CD4-positive, alpha-beta T cell treated with Interleukin-12 subunit alpha and Interleukin-12 subunit beta, for 1 hour (primary cell): ENCODE measurements at regions not wholly inside any gene's neighbourhood (a gene's known extent, or its start where the extent isn't known, plus 50 kb on each side); places are given as distances from the start of the nearest gene placed in this dataset.
"Not testable (repeated sequence)": the region's sequence is repeated elsewhere in the genome, so short reads cannot be mapped to it uniquely, and the experiment has no call there.

Source experiments
- DNase-seq: peaks from one replicate; pipeline ENCODE4 v3.0.0-alpha.2; 2020

DNA sequence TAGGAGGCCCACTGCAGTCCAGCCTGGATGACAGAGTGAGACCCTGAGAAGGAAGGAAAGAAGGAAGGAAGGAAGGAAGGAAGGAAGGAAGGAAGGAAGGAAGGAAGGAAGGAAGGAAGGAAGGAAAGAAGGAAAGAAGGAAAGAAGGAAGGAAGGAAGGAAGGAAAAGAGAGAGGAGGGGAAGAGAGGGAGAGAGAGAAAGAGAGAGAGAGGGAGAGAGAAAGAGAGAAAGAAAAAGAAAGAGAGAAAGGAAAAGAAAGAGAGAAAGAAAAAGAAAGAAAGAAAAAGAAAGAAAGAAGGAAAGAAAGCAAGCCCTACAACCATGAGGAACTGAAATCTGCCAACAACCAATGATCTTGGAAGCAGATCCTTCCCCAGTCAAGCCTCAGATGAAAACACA lies 124.9 kb upstream of the BCOR start:
- not testable (repeated sequence) for DNase-seq

DNA sequence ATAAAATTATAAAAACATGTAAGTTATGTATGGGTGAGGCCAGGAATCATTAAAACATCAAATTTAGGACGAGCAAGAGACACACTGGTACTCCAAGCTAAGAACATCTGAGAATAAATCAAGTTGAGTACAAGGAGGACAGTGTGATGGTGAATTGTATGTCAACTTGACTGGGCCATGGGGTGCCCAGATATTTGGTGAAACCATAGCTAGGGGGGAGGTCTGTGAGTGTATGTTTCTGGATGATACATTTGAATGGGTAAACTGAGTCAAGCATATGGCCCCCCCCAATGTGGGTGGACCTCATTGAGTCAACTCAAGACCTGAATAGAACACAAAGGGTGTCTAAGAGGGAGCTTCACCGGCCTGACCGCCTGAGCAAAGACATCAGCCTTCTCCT lies 115.3 kb upstream of the BCOR start:
- no peak for DNase-seq

DNA sequence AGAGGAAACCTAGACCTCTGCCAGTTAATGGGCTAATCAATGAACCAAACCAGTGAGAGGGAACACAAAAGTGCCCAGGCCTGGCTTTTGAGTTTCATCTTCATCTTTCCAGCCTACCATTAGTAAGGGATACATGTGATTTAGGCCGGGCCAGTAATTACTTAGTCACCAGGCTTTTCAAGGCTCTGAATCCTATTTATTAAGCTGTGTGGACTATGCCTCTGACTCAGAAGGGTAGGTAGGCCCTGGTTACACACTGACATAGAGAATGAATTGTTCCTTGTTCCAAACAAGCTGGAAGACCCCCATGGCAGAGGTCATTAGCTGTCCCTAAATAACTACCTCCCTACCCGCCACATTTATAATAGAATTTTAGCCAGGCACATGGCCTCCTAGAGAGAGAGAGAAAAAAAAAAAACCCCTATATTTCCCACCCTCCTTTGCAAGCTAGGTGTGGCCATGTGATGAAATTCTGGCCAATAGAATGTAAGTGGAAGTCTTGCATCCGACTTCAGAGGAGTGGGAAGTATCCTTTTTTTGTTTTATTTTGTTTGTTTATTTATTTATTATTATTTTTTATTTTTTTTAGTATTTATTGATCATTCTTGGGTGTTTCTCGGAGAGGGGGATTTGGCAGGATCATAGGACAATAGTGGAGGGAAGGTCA lies 112.3 kb upstream of the BCOR start:
- no peak for DNase-seq

DNA sequence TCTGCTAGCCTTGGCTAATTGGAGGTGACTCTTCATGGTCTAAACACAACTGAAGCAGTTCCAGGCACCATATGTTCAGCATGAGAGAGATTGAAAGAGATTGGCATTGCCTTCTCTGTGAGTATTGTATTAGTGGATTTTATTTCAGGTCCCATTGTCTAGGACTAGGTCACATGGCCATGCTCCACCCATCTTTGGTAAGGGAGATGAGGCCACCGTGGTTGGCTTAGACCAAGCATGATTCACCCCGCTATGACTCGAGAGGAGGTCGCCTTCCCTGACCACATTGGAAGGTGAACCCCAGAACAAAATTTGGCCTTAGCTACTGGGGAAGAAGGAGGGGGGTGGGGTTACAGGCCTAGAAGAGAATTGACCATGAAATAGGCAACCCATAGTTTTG lies 109.9 kb upstream of the BCOR start:
- DNase-seq: no peak

DNA sequence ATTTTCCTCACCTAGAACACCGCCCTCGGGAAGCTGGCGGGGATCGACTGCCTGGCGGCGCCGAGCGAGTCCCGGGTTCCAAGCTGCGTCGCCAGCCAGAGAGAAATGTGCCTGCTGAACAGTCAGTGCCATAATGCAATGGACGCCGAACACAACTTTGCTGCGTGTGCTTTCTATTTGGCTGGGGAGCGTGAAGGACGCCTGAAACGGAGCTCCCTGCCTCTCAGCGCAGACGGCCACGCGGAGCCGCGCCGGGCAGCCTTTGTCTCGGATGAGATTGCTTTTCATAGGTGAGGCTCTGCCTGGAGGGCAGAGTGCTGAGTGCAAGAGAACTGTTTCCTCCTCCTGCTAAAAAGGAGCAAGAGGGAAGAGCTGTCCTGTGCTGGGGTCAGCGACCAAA lies 107.7 kb upstream of the BCOR start:
- no peak for DNase-seq

DNA sequence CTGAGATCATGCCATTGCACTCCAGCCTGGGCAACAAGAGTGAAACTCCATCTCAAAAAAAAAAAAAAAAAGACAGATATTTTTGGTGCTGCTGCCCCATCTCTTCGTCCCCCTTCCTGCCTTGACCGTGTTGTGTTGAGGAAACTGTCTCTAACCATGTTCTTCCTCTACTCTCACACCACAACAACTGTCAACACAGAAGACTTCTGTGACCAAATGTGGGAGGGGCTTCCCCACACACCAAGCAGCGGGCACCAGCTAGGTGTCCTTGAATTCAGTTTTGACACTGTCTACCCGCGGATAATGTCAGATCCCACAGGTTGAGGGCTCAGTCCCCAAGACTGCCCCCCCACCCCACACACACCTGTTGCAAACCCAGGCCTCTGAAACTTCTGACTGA lies 104.7 kb upstream of the BCOR start:
- peak; percentile 31 for DNase-seq

DNA sequence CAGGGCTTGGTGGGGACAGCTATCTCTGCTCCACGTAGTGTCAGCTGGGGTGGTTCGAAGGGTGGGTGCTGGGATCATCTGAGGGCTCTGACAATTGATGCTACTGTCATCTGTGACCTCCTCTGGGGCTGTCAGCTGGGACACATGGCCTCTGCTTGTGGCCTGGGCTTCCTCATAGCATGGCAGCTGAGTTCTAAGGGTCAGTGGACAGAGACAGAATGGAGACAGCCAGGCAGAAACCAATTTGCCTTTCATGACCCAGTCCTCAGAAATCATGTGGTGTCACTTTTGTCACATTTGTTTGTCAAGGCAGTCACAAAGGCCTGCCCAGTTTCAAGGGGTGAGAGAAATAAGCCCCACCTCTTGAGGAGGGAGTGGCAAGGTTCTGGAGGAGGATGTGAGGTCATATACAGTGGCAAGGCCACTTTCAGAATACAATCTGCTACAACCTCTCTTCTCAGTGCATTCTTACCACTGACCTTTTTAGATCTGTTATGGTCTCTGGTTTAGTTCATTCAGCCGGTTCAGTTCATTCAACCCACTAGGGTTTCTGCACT lies 103.6 kb upstream of the BCOR start:
- DNase-seq: peak; percentile 54

DNA sequence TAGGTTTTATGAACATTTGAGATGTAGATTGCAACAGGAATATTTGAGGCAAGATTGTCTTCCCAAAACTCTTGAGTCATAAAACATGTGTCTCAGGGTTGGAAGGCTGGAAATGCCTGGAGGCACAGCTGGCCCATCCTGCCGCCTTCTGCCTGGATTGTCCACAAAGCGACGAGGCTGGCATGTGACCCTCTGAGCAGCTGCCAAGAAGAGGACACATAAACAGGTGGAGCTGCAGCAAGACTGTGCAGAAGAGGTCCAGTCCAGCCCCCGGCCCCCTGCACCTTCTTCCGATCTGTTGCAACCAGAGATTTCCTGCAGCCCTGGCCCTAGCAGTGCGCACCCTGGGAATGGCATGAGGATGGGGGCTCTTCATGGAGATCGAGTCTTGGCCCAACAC lies 101.9 kb upstream of the BCOR start:
- DNase-seq: no peak

DNA sequence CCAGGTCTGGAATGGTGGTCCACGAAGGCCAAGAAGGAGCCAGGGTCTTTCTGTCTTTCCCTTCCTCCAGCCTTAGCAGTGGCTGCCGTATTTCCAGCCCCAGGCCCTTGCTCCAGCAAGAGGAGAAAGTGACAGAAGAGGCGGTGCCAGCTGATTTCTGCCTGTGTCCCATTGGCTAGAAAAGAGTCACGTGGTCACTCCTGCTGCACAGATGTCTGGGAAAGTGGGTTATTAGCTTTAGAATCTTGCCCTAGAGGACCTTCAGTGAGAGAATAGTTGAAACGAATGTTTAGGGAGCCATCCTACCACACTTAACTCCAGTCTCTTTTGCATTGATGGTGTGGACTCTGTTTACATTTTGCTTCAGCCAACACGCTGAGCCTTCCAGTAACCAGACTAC lies 99.3 kb upstream of the BCOR start:
- no peak for DNase-seq

DNA sequence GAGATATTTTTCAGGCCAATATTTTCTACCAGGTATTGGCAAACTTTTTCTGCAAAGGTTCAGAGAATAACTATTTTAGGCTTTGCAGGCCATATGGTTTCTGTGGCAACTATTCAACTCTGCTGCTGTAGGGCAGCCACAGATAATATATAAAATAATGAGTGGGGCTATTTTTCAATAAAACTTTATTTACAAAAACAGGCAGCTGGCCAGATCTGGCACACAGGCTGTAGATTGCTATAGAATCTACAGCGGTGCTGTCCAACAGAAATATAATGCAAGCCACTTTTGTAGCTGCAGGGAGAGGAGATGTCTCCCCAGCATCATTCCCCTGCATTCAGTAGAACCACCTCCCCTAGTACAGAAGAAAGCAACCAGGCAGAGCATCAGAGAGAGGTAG lies 97.6 kb upstream of the BCOR start:
- DNase-seq: no peak

DNA sequence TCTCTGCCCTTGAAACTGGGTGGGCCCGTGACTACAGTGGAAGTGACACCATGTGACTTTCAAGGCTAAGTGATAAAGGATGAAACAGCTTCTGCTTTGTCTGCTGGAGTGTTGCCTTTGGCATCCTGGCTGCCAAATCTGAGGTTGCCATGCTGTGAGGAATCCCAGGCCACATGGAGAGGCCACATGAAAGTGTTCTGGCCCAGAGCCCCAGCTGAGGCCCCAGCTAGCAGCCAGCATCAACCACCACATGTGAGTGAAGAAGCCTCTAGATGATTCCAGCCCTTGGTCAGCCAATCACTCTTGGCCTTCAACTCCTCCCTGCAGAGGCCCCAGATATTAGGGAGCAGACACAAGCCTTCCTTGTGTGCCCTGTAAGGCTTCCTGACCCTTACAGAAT lies 94.4 kb upstream of the BCOR start:
- DNase-seq: no peak

DNA sequence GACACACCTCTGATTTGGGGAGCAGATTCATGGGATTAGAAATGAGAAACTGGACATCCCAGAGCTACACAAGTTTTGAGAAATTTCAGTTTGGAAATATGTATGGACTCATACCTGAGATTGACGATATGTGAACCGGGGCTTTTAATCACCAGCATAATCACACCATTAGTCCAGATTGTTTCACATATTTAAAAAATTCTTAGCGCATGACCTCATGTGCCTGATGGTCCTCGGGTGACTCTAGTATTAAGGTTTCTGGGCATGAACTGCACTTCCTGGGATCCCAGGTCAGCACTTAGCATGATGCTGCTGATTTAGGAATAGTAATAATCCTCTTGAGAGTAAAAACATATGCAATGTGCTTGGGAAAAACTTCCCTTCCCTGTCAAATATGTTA lies 91.9 kb upstream of the BCOR start:
- DNase-seq: no peak

DNA sequence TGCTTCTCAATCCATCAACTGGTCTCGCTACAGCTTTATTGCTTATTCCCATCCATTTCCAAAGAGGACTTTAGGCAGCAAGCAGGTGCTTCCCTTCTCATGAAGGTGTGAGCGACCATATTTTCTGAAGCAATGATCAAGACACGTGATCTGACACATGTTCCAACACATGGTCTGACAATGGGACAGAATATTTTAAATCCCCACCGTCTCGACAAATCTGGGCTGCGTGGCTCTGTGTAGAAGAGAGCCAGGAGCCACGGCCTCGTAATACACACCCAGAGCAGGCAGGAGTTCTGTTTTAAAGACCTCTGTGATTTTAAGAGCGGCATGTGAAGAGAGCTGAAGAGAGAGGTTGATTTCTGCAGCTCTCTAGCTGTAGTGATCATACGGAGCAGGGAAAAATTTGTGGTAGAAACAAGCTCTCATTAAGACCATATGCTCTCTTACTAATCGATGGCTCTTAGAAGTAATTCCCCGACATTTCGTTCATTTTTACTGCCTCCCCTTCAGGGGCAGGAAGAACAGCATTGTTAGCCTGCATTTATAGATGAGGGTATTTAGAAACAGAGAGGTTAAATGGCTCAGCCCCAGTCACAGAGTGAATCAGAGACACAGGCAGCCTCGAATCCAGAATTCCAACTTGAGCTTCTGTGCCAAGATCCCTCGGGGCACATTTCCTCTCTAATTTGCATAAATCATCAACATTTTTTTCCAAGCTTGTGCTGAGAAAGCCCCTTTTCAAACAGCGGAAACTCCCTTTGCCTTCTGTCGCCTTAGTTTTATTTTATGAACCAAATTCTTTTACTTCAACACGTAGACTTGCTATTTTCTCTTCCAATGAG lies 91.0 kb upstream of the BCOR start:
- no peak for DNase-seq

DNA sequence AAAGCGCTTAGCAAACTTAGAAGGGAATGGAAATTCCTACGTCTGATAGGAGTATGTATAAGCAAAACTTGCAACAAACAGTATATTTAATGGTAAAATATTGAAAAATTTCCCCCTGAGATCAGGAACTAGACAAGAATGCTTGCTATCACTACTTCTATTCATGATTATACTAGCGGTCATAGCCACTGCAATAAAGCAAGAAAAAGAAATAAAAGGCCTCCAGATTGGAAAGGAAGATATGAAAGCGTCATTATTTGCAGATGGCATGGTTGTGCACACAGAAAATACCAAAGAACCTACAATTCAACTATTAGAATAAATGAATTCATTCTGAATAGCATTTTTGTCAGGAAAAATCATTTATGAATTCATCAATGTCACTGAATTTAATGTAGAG lies 87.2 kb upstream of the BCOR start:
- DNase-seq: no peak

DNA sequence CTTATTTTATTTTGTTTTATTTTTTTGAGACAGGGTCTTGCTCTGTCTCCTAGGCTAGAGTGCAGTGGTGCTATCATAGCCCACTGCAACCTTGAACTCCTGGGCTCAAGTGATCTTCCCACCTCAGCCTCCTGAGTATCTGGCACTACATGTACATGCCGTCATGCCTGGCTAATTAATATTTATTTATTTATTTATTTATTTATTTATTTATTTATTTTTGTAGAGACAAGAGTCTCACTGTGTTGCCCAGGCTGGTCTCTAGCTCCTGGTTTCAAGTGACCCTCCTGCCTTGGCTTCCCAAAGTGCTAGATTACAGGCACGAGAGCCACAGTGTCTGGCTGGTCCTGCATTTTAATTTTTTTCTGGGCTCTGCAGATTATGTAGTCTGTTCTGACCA lies 84.9 kb upstream of the BCOR start:
- DNase-seq: no peak

DNA sequence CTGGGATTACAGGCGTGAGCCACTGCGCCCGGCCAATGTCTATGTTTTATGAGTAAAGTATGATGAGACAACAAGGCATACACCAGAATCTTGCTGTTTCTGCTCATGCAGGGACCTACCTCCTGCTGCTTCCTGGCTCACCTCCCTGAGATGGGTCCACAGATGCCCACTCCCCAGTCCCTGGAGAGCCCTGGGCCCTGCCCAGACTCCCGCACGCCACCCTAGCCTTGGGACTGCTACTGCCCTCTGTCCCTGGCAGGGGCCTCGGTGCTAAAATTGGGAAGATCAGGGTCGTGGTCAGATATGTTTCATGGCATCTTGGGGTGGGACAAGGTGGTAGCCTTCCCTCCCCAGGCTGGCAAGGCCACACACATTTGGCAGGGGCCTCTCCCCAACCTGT lies 84.3 kb upstream of the BCOR start:
- no peak for DNase-seq

DNA sequence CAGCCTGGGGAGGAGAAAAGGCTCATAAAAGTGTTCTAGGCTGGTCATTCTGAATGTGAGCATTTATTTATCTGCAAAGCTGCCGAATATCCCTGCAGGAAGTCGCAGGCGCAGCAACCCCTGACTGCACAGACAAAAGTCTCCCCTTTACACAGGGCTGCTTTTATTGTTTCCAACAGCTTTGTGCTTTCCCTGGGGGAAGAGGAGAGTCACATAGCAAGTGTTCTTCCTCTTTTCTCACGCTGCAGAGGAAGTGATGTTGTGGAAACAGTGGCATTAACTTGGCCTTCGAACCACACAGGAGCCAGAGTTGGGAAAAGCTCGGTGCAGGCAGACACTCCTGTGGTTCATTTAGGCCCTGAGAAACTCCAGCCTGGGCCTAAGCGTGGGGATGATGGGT lies 81.5 kb upstream of the BCOR start:
- no peak for DNase-seq

DNA sequence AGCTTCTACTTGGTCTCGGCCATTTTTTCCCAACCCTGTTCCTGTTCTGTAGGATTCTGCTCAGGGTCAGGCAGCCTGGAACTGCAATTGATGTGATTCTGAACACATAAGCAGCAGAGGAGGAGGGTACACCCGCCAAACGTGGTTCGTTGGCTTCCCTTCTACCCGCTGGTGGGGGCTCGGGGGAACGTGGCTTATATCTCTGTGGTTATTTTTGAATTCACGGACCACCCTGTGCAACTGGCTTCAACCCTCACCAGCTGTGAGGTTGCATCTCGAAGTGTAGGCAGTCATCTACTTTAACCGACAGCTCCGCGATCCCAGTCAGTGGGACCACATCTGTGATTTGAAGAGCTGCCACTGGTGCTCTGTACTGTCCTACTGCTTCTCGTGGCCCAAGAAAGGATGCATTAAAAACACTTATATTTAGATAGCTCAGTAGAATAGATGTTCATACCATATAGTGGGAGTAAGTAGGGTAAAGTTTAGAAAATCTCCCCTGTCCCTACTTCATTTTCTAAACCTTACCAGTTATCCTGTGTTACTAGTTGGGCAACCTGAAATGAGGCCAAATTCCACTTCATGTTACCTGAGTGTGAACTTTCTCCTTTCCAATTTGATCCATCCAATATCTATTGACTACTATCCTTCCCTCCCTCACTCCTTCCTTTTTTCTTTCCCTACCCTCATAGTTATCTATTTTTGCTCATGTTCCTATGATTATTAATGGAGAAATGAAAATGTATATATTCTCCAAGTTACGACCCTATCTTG lies 80.4 kb upstream of the BCOR start:
- DNase-seq: no peak

DNA sequence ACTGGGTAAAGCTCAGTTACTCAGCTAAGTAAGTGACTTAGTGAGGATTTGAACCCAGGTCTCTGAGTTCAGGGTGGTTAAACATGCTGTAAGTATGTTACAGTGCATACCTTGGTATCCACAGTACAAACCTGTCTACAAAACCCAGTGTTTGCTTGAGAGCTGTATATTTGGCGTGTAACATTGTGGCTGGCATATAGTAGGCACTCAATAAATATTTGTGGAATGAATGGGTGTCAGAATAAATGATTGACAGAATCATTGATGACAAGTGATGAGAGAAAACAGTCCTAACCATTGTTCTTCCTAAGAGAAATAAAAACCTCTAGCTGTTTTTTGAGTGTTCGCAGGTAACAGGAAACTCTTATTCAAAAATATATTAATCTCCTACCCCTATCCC lies 79.7 kb upstream of the BCOR start:
- DNase-seq: no peak

DNA sequence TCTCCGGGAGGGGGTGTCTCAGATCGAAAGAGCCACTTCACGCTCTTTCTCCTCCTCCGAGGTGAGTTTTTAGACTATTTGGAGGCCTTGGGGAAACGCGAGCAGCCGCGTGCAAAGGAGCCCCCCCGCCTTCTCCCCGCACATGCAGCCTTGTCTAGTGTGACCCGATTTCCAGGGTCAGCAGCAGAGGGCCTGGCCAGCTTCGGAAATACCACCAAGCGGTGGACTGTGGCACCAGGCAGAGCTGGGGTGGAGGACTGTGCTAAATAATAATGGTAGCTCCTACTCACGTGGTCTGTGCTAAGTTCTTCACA lies 79.3 kb upstream of the BCOR start:
- DNase-seq: no peak

DNA sequence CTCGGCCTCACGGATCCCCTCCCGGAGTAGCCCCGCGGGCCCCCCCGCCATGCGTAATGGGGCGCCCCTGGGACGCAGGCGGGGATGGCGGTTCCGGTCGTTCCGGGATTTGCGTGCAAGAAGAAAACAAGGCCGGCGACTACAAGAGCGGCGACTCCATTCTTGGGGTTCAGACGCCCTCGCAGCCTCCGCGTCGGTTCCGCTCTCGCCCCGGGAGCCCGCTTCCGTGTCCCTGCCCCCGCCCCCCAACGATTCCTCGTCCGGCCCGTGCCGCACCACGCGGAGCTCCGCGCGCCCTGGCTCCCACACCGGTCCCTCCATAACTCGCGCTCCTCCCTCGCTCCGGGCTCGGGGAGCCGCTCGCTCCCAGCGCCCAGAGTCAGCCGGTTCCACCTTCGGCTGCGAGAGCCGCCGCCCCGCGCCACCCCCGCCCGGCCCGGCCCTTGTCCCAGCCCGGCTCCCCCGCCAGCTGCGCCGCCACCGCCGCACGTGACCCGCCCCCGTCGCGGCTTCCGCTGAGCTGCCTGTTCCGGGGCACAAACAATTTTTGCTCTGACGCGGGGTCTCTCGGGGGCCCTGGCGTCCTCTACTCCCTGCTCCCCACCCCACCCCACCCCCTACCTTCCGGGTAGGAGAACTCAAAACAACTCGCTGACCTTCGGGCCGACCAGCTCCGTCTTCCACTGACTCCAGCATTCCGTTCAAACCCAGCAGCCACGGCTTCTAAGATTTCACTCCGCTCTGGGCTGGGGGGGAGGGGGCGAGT lies 78.8 kb upstream of the BCOR start:
- DNase-seq: peak; percentile 79

DNA sequence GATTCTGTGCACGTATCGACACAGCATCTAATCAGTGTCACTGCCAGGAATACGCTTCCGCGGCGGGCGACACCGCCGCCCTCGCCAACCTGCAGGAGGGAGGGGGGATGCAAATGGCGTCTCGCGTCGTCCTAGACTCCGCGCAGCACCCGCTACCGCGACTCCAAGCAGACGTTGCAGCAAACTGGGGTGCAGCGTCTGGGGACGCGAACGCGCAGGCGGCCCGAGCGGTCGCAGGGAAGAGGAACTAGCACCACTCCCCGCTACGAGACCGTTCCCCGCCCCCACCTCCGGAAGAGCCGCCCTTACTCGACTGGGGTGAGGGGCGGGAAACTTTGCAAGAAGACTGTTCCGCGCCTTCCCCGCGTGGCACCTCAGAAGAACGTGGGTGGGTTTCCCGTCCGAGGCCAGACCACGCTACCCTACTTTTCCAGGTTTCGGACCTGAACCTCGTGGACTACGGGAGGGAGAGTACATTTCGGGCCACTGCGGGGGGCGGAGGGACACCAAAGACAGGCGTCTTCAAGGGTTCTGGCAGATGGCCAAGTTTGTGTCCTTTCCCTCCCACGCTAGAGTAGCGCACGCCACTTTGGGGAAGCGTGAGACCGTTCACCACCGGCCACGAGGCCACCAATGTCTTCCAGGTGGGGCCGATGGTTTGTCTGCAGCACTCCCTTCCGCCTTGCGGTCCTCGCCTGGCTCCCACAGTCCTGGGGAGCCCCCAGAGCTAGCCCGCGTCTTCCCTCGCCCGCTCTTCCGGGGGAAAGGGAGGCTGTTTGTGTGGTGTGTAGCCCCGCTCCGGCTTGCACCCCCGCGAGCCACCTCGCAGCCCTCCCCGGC lies 78.0 kb upstream of the BCOR start:
- peak; percentile 80 for DNase-seq
